OCI-LY7 (cell line): ENCODE measurements at regions not wholly inside any gene's neighbourhood (a gene's known extent, or its start where the extent isn't known, plus 50 kb on each side); places are given as distances from the start of the nearest gene placed in this dataset.

Experiments used
- BruUV-seq: library from RNA; stranded (reverse); fragments of 400-500 nt; replicated peaks from 2 replicates; lab custom pipeline; 2021; lab: Mats Ljungman, UMichigan
- CTCF ChIA-PET: fragments of 300-600 bp; sonication (Branson Sonifier 250); formaldehyde crosslinking; loops from one replicate; lab custom pipeline; 2022; ENCODE audit warnings: antibody characterized with exemption; ENCODE audit not compliant: unreplicated experiment; lab: Charles Lee
- POLR2A ChIA-PET: fragments of 300-600 bp; sonication (Branson Sonifier 250); formaldehyde crosslinking; loops from one replicate; lab custom pipeline; 2022; ENCODE audit warnings: antibody characterized with exemption; lab: Charles Lee
- DNase-seq: peaks from one replicate; pipeline ENCODE4 v3.0.0-alpha.2; 2015; ENCODE audit warnings: low spot score
- H2AFZ ChIP-seq: fragments of 200-600 bp; sonication (generic), shearing (Covaris generic); 2 replicates; pipeline ENCODE4 v1.6.1; 2014; ENCODE audit warnings: mild to moderate bottlenecking, antibody characterized with exemption, low read length, moderate library complexity
- H3K27ac ChIP-seq: fragments of 200-600 bp; sonication (generic); 2 replicates; pipeline ENCODE4 v1.5.1; 2014; ENCODE audit warnings: mixed run types, low read depth, mild to moderate bottlenecking, moderate library complexity, low read length, inconsistent platforms; ENCODE audit not compliant: poor library complexity, severe bottlenecking
- H3K36me3 ChIP-seq: fragments of 200-600 bp; sonication (generic); 2 replicates; pipeline ENCODE4 v1.6.1; 2014; ENCODE audit warnings: mild to moderate bottlenecking, antibody characterized with exemption, low read length, moderate library complexity, mixed read lengths; ENCODE audit not compliant: insufficient read depth
- H3K4me1 ChIP-seq: fragments of 200-600 bp; sonication (generic); 2 replicates; pipeline ENCODE4 v1.5.1; 2014; ENCODE audit warnings: mild to moderate bottlenecking, low read length; ENCODE audit not compliant: insufficient read depth, poor library complexity, severe bottlenecking
- H3K4me2 ChIP-seq: fragments of 200-600 bp; sonication (generic); 2 replicates; pipeline ENCODE4 v1.6.1; 2014; ENCODE audit warnings: mild to moderate bottlenecking, low read length
- H3K4me3 ChIP-seq: fragments of 200-600 bp; sonication (generic); 2 replicates; pipeline ENCODE4 v1.5.1; 2014; ENCODE audit warnings: mild to moderate bottlenecking, low read depth, low read length; ENCODE audit not compliant: poor library complexity, severe bottlenecking
- H3K79me2 ChIP-seq: fragments of 200-600 bp; sonication (generic); 2 replicates; pipeline ENCODE4 v1.6.1; 2016; ENCODE audit warnings: low read depth, mild to moderate bottlenecking, low read length, moderate library complexity, mixed read lengths; ENCODE audit not compliant: insufficient read depth
- H3K9me2 ChIP-seq: fragments of 200-600 bp; sonication (generic); 2 replicates; pipeline ENCODE4 v1.6.1; 2016; ENCODE audit warnings: mild to moderate bottlenecking, low read length, mixed read lengths; ENCODE audit not compliant: insufficient read depth
- H3K9me3 ChIP-seq: fragments of 200-600 bp; sonication (generic); 2 replicates; pipeline ENCODE4 v1.6.1; 2014; ENCODE audit warnings: mild to moderate bottlenecking, mixed run types, low read length, mixed read lengths
- H4K20me1 ChIP-seq: fragments of 200-600 bp; sonication (generic); 2 replicates; pipeline ENCODE4 v1.6.1; 2014; ENCODE audit warnings: mild to moderate bottlenecking, antibody characterized with exemption, low read length, moderate library complexity, mixed read lengths; ENCODE audit not compliant: insufficient read depth
- EZH2phosphoT487 ChIP-seq: fragments of 200-600 bp; sonication (generic); IDR thresholded peaks from 2 replicates; pipeline ENCODE4 v1.6.1; 2018; ENCODE audit warnings: low read depth, borderline replicate concordance, mild to moderate bottlenecking, mixed run types, antibody characterized with exemption, low read length, moderate library complexity, mixed read lengths
- intact Hi-C: fragments of 100-400 bp; cut with micrococcal nuclease; formaldehyde crosslinking; loops from one replicate; pipeline ENCODE4 v1.10.0; 2022; ENCODE audit not compliant: unreplicated experiment
- TF ChIP-seq, protein P1 (sequence below): fragments of 200-600 bp; sonication (generic); conservative IDR thresholded peaks from 2 replicates; pipeline ENCODE4 v1.5.1; 2014; ENCODE audit warnings: mild to moderate bottlenecking, antibody characterized with exemption, low read length, moderate library complexity, mixed read lengths

DNA sequence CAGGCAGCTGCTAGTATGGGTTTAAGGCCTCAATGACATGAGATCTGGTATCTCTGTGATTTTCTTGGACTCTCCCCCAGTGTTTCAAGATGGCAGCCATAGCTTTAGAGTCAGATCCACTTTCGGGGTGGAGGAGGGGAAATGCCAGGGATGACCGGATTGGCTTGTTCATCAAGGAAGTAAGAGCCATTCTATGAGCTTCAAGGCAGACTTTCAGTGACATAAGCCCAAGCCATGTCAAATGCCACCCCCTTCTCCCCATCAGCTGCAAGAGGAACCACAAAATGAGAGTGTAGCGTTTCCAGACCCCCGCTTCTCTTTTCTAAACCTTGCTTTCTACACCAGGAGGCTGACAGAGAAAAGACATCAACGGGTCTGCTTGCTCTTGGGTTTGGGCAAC, 271.8 kb downstream of the PSAT1 start:
- TF ChIP-seq EZH2phosphoT487: no peak
- TF ChIP-seq, protein P1, sequence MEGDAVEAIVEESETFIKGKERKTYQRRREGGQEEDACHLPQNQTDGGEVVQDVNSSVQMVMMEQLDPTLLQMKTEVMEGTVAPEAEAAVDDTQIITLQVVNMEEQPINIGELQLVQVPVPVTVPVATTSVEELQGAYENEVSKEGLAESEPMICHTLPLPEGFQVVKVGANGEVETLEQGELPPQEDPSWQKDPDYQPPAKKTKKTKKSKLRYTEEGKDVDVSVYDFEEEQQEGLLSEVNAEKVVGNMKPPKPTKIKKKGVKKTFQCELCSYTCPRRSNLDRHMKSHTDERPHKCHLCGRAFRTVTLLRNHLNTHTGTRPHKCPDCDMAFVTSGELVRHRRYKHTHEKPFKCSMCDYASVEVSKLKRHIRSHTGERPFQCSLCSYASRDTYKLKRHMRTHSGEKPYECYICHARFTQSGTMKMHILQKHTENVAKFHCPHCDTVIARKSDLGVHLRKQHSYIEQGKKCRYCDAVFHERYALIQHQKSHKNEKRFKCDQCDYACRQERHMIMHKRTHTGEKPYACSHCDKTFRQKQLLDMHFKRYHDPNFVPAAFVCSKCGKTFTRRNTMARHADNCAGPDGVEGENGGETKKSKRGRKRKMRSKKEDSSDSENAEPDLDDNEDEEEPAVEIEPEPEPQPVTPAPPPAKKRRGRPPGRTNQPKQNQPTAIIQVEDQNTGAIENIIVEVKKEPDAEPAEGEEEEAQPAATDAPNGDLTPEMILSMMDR: no peak
- no peak for DNase-seq

GRCh38 chr9:78572266-78572665, 275.3 kb downstream of the PSAT1 start:
- ChIA-PET POLR2A (interaction anchor here (1.4 kb wide), 1 partner anchor 15 kb away, joined by 4 read pairs; no protein-coding TSS in a partner anchor), CTCF (no interaction called here)
- Histone ChIP-seq H3K27ac (no peak overlapping the region), H3K9me2 (no peaks in the 10 kb centered on the region), H3K4me3 (no peak overlapping the region), H3K4me1 (no peaks in the 10 kb centered on the region), H3K9me3 (no peaks in the 10 kb centered on the region), H3K36me3 (no peaks in the 10 kb centered on the region), H2AFZ (no peak overlapping the region), H3K79me2 (no peaks in the 10 kb centered on the region), H4K20me1 (no peaks in the 10 kb centered on the region), H3K4me2 (no peak overlapping the region)
- TF ChIP-seq, protein P1: no peak
- TF ChIP-seq EZH2phosphoT487: no peak
- intact Hi-C loops: no loop called here
- no TSS peak for BruUV-seq
- DNase-seq: no peak

More for the DNA sequence above, 271.8 kb downstream of the PSAT1 start:
- no peak overlapping the region for H3K4me2 ChIP-seq
- no peaks in the 10 kb centered on the region for H3K4me1 ChIP-seq
- POLR2A ChIA-PET: interaction anchor here (0.6 to 0.7 kb wide), 2 partner anchors 130 to 404 kb away, joined by 3 read pairs; no protein-coding TSS in a partner anchor
- H3K36me3 ChIP-seq: no peaks in the 10 kb centered on the region
- no peaks in the 10 kb centered on the region for H3K9me3 ChIP-seq
- no peak overlapping the region for H3K27ac ChIP-seq
- intact Hi-C loops: no loop called here
- H3K9me2 ChIP-seq: no peaks in the 10 kb centered on the region
- H3K4me3 ChIP-seq: no peak overlapping the region
- BruUV-seq: no TSS peak
- CTCF ChIA-PET: no interaction called here
- no peaks in the 10 kb centered on the region for H3K79me2 ChIP-seq
- no peak overlapping the region for H2AFZ ChIP-seq
- H4K20me1 ChIP-seq: no peaks in the 10 kb centered on the region

- POLR2A ChIA-PET: interaction anchor here (1.4 kb wide), 1 partner anchor 16 kb away, joined by 4 read pairs; no protein-coding TSS in a partner anchor
- Histone ChIP-seq H3K27ac (no peak overlapping the region), H4K20me1 (no peaks in the 10 kb centered on the region), H3K4me2 (no peak overlapping the region), H3K9me3 (no peaks in the 10 kb centered on the region), H3K79me2 (no peaks in the 10 kb centered on the region), H3K4me3 (no peak overlapping the region), H3K4me1 (no peaks in the 10 kb centered on the region), H3K9me2 (no peaks in the 10 kb centered on the region), H2AFZ (no peak overlapping the region), H3K36me3 (no peaks in the 10 kb centered on the region)
- no TSS peak for BruUV-seq
- no peak for TF ChIP-seq EZH2phosphoT487
- TF ChIP-seq, protein P1: no peak
- CTCF ChIA-PET: no interaction called here
- intact Hi-C loops: no loop called here
- DNase-seq: no peak
Observed at GRCh38 chr9:78573205-78573604, 276.3 kb downstream of the PSAT1 start.
